ENCODE measurements at regions not wholly inside any gene's neighbourhood (a gene's known extent, or its start where the extent isn't known, plus 50 kb on each side); places are given as distances from the start of the nearest gene placed in this dataset.

DNA sequence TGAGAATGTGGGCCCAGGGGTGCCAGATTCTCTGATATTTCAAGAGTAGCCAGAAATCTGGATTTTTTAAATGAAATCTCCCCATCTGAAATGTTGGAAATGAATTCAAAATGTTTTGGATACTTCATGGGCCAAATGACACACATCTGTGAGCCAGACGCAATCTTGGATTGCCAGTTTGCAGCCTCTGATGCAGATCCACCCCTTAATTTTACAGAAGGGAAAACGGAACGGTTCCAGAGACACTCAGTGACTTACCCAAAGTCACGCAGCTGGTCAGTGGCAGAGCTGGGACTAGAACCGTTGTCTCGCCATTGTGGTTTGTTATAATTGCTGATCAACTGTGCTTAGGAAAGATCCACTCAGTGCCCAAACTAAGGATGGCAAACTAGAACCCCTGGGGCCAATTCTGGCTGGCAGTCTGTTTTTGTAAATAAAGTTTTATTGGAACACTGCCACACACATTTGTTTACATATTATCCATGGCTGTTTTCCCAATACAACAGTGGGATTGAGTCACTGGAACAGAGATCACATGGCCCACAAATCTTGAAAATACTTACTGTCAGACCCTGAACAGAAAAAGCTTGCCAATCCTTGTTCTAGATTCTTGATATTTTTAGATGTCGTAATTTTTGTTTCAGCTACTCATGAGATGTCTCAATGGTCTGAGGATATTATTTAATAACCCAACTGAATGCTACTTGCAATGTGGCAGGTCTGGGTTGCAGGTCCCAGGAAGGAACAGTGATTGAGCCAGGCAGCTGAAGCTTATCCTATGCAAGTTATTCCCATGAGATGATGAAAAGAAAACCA lies 143.8 kb downstream of the AXIN2 start:
- in situ Hi-C loops (cut with MboI; ENCODE audit: low sequenced_read_pairs, unreplicated experiment), result no loop called here
- TF ChIP-seq, protein P1, sequence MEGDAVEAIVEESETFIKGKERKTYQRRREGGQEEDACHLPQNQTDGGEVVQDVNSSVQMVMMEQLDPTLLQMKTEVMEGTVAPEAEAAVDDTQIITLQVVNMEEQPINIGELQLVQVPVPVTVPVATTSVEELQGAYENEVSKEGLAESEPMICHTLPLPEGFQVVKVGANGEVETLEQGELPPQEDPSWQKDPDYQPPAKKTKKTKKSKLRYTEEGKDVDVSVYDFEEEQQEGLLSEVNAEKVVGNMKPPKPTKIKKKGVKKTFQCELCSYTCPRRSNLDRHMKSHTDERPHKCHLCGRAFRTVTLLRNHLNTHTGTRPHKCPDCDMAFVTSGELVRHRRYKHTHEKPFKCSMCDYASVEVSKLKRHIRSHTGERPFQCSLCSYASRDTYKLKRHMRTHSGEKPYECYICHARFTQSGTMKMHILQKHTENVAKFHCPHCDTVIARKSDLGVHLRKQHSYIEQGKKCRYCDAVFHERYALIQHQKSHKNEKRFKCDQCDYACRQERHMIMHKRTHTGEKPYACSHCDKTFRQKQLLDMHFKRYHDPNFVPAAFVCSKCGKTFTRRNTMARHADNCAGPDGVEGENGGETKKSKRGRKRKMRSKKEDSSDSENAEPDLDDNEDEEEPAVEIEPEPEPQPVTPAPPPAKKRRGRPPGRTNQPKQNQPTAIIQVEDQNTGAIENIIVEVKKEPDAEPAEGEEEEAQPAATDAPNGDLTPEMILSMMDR (IDR thresholded peaks at IDR 0.05; ENCODE audit: borderline replicate concordance, control extremely low read depth, extremely low read depth, insufficient read depth, missing control alignments), result no peak
- DNase-seq (ENCODE audit: low spot score), result no peak

DNA sequence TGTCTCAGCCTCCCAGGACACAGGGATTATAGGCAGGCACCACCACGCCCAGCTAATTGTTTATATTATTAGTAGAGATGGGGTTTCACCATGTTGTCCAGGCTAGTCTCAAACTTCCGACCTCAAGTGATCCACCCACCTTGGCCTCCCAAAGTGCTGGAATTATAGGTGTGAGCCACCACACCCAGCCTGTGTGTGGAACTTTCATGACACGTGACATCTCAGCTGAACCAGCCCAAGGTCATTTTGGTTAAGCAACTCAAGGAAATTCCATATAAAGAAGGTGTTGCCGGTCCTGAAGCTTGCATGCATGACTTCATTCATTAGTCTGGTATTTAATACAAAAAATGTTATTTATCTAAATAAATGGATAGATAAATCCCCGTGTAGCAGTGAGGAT lies 145.5 kb downstream of the AXIN2 start:
- DNase-seq (ENCODE audit: low spot score), result no peak
- in situ Hi-C loops (cut with MboI; ENCODE audit: low sequenced_read_pairs, unreplicated experiment), result no loop called here
- TF ChIP-seq, protein P1 (IDR thresholded peaks at IDR 0.05; ENCODE audit: borderline replicate concordance, control extremely low read depth, extremely low read depth, insufficient read depth, missing control alignments), result no peak

DNA sequence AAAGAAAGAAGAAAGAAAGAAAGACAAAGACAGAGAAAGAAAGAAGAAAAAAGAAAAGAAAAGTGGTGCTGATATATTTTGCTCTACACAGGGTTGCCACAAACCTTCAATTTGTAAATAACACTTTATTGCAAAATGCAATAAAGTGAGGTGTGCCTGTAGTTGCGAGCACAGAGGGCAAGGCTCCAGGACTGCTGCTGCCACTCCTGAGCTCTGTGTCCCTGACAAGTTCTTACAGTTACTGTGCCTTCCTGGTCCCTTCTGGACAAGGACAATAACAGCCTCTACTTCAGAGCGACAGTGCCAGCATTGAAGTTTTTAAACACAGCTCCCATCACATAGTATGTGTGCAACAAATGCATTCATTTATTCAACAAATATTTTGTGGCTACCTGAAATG lies 148.1 kb downstream of the AXIN2 start:
- TF ChIP-seq, protein P1 (IDR thresholded peaks at IDR 0.05; ENCODE audit: borderline replicate concordance, control extremely low read depth, extremely low read depth, insufficient read depth, missing control alignments), result no peak
- DNase-seq (ENCODE audit: low spot score), result no peak
- in situ Hi-C loops (cut with MboI; ENCODE audit: low sequenced_read_pairs, unreplicated experiment), result no loop called here

DNA sequence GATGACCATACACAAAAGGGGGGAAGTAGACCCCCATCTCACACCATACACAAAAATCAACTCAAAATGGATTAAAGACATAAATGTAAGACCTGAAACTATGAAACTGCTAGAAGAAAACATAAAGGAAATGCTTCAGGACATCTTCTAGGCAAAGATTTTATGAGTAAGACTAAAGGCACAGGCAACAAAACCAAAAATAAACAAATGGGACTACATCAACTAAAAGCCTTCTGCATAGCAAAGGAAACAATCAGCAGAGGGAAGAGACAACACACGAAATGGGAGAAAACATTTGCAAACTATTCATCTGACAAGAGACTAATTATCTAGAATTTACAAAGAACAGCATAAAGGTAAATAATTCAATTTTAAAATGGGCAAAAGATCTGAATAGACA lies 152.1 kb downstream of the AXIN2 start:
- in situ Hi-C loops (cut with MboI; ENCODE audit: low sequenced_read_pairs, unreplicated experiment), result no loop called here
- no peak for DNase-seq (ENCODE audit: low spot score)
- TF ChIP-seq, protein P1 (IDR thresholded peaks at IDR 0.05; ENCODE audit: borderline replicate concordance, control extremely low read depth, extremely low read depth, insufficient read depth, missing control alignments), result no peak

DNA sequence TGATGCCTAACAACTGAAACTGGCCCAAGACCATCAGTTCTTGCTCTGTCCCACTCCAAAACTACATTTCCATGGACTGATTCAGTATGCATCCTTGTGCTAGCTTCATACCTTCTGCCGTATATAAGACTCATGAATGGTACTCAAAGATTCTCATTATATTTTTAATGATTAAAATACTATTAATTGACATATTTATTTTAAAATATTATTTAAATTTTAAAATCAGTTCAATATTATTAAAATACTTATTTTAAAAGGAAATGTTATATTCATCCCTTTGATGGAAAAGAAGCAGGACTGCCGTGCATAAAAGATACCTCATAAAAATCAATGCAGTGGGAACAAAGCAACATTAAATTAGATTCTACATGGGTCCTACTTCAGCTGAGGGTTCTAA lies 153.4 kb downstream of the AXIN2 start:
- TF ChIP-seq, protein P1 (IDR thresholded peaks at IDR 0.05; ENCODE audit: borderline replicate concordance, control extremely low read depth, extremely low read depth, insufficient read depth, missing control alignments), result no peak
- in situ Hi-C loops (cut with MboI; ENCODE audit: low sequenced_read_pairs, unreplicated experiment), result no loop called here
- DNase-seq (ENCODE audit: low spot score), result no peak

DNA sequence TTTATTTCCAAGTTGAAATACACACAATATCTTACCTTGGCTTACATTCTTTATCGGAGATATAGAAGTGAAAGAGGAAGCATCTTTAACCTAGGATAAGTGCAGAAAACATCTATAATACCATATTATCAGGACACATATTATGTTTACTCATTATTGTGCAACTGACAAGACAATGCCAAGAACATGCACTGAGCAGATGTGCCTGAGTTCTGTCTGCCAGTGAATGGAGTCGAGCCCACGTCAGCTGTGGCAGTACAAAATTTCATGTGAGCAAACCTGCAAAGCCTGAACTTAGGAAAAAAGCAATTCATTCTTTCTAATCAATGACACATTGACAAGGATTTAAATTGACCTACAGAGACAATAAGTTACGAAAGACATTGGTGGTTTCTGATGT lies 154.4 kb downstream of the AXIN2 start:
- TF ChIP-seq, protein P1 (IDR thresholded peaks at IDR 0.05; ENCODE audit: borderline replicate concordance, control extremely low read depth, extremely low read depth, insufficient read depth, missing control alignments), result no peak
- no peak for DNase-seq (ENCODE audit: low spot score)
- in situ Hi-C loops (cut with MboI; ENCODE audit: low sequenced_read_pairs, unreplicated experiment), result no loop called here

Measured in GM13976 (cell line).